LNCaP clone FGC (cell line): ENCODE measurements at regions not wholly inside any gene's neighbourhood (a gene's known extent, or its start where the extent isn't known, plus 50 kb on each side); places are given as distances from the start of the nearest gene placed in this dataset.
"Not testable (repeated sequence)": the region's sequence is repeated elsewhere in the genome, so short reads cannot be mapped to it uniquely, and the experiment has no call there.

ENCODE experiments used
- DNase-seq: peaks from one replicate; pipeline ENCODE4 v3.0.0-alpha.2; 2011; ENCODE audit warnings: low read depth
- H3K4me3 ChIP-seq: 2 replicates; pipeline ENCODE4 v1.5.1; 2011; ENCODE audit warnings: mild to moderate bottlenecking, low read depth, low read length, control low read depth
- TF ChIP-seq, protein P1 (sequence below): IDR thresholded peaks from 2 replicates; pipeline ENCODE4 v1.5.1; 2012; ENCODE audit warnings: mild to moderate bottlenecking; ENCODE audit not compliant: control insufficient read depth, insufficient read depth; ENCODE audit errors: extremely low read depth

DNA sequence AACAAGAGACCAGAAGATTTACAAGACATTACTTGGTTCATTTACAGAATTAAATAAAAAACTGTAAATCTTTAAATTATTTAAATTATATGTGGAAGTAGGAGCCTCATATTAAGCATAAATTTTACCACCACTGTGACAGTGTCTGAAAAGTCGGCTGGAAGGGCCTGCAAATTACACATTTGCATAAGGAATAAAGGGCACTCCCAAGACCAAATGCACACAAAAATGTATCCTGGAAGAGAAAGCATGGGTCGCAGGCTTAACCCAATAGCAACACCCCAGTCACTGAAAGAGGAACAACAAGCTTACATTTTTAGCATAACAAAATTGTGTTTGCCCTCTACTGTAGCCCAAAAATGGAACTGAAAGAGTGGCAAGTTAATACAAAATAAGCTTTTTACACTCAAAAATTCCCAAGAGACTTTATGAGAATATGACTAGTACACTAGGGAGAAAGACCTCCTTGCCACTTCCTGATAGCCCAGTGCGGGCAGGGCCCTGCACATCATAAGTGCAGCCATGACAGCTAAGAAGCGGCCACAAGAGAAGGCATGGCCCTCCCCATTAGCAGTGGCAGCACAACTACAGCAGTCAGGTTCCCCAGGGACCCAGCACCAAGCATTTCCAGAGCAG is 482.0 kb downstream of the DTWD2 start:
- TF ChIP-seq, protein P1, sequence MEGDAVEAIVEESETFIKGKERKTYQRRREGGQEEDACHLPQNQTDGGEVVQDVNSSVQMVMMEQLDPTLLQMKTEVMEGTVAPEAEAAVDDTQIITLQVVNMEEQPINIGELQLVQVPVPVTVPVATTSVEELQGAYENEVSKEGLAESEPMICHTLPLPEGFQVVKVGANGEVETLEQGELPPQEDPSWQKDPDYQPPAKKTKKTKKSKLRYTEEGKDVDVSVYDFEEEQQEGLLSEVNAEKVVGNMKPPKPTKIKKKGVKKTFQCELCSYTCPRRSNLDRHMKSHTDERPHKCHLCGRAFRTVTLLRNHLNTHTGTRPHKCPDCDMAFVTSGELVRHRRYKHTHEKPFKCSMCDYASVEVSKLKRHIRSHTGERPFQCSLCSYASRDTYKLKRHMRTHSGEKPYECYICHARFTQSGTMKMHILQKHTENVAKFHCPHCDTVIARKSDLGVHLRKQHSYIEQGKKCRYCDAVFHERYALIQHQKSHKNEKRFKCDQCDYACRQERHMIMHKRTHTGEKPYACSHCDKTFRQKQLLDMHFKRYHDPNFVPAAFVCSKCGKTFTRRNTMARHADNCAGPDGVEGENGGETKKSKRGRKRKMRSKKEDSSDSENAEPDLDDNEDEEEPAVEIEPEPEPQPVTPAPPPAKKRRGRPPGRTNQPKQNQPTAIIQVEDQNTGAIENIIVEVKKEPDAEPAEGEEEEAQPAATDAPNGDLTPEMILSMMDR: no peak
- no peak overlapping the region for H3K4me3 ChIP-seq
- no peak for DNase-seq

DNA sequence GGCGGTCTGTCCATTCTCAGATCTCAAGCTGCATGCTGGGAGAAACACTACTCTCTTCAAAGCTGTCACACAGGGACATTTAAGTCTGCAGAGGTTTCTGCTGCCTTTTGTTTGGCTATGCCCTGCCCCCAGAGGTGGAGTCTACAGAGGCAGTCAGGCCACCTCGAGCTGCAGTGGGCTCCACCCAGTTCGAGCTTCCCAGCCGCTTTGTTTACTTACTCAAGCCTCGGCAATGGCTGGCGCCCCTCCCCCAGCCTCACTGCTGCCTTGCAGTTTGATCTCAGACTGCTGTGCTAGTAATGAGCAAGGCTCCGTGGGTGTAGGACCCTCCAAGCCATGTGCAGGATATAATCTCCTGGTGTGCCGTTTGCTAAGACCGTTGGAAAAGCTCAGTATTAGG is 486.1 kb downstream of the DTWD2 start:
- H3K4me3 ChIP-seq, DNase-seq: not testable (repeated sequence)

DNA sequence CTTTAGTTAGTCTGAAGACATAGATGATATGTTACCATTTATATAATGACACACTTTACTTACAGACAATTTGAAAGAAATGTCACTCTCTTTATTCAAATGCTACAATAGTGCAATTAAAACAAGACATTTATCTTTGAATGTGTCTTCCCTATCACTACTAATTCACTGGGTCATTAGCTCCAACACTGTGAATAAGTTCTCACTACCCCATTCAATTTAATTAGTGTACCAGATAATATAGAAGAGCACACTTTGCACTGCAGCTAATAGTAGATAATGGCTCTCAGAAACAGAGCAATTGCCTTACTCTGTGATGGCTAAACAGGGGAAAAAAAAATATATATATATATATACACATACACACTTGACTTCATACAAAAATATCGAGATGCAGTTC is 497.0 kb downstream of the DTWD2 start:
- no peak for DNase-seq
- TF ChIP-seq, protein P1: no peak
- no peak overlapping the region for H3K4me3 ChIP-seq

DNA sequence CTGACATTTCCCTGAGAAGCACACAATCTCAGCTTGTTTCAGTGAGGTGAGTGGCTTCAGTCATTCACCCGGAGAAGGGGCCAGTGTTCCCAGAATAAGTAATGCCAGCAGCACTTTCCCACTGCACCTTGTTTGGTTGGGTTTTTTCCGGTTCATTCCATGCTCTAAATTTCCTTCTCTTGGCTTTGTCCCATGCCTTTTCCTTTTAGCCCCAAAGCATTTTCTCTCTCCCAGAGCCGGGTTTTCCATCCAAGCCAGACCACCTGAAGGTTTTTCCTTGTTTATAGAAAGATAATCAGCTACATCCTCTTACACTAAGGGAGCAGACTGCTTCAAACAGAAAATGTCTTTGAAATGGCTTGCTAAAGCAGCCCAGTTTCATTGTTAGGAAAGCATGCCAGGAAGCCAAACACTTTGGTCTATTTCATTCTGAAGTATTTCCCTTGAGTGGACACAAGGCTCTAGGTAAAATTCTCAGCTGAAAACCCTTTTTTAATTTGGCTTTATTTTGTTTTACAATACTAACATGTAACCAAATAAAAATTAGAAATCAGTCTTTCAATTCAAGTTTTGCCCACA is 501.6 kb downstream of the DTWD2 start:
- TF ChIP-seq, protein P1: no peak
- DNase-seq: no peak
- no peak overlapping the region for H3K4me3 ChIP-seq

DNA sequence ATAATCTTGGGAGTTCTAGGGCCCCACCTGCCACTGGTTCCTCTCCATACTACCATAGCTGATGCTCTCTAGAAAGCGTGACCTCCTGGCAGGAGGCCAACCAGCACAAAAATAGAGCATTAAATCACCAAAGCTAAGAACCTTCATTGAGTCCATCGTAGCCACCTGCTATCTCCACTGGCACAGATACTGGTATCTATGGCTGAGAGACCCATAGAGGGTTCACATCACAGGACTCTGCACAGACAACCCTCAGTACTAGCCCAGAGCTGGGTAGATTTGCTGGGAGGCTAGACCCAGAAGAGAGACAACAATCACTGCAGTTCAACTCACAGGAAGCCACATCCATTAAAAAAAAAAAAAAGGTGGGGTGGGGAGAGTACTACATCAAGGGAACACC is 509.1 kb downstream of the DTWD2 start:
- TF ChIP-seq, protein P1: no peak
- no peak for DNase-seq
- no peak overlapping the region for H3K4me3 ChIP-seq

DNA sequence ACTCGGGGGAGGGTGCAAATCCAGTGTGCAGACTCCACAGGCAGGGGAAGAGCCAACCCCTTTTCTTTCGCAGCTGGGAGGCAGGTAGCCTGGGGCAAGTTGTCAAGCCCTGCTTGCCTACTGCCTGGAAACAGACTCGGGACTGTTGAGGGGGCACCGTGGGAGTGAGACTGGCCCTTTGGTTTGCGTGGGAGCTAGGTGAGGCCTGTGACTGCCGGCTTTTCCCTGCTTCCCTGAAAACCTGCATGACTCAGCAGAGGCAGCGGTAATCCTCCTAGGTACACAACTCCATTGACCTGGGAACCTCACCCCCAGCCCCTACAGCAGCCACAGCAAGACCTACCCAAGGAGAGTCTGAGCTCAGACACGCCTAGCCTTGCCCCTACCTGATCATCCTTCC is 509.5 kb downstream of the DTWD2 start:
- DNase-seq: no peak
- no peak overlapping the region for H3K4me3 ChIP-seq
- TF ChIP-seq, protein P1: no peak

DNA sequence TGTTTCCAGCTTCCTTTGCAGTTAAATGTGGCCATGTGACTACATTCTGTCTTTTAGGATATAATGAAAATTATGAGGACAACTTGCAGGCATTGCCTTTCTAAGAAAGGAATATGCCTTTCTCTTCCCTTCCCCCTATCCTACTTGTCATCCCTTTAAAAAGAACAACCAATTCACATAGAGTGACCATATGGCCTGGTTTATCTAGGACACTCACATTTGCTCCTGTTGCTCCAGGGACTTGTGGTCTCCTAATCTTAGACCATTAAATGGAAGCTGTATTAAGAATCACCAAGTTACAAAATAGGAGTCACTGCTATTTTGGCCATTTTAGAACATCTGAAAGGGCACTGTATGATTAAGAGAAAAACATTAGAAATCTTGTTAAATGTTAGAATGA is 520.3 kb downstream of the DTWD2 start:
- no peak overlapping the region for H3K4me3 ChIP-seq
- DNase-seq: no peak
- TF ChIP-seq, protein P1: no peak
